ENCODE measurements at regions not wholly inside any gene's neighbourhood (a gene's known extent, or its start where the extent isn't known, plus 50 kb on each side); places are given as distances from the start of the nearest gene placed in this dataset.
A peak's percentile ranks its signal among the peaks of the same experiment; 100 is the strongest.

DNA sequence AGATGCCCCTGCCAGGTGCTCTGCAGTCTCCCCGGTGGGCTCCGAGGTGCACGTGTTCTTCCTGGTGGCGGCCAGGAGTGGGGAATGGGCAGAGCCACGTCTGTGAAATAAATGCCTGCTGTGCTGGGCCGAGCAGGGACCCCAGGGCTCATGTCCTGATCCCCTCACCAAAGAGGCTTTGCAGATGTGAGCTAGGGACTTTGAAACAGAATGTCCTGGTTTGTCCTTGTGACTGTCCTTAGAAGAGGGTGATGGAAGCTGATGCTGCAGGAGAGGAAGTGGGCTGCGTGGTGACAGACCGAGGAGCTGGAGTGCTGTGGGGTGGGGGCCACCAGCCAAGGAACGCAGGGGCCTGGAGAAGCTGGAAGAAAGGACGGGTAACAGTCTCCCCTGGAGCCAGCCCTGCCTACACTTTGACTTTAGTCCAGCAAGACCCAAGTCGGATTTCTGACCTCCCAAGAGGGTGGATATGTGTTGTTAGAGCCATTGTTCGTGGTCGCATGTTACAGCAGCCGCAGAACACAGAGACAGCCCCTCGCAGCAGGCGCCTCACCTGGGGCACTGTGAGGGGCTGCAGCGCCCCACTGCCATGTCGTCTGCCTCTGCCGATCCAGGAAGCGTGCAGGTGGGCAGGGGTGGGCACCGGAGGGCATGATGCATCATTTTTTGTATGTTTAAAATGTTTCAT, 217.9 kb upstream of the CIBAR2 start (continued):
- TF ChIP-seq, protein P1, sequence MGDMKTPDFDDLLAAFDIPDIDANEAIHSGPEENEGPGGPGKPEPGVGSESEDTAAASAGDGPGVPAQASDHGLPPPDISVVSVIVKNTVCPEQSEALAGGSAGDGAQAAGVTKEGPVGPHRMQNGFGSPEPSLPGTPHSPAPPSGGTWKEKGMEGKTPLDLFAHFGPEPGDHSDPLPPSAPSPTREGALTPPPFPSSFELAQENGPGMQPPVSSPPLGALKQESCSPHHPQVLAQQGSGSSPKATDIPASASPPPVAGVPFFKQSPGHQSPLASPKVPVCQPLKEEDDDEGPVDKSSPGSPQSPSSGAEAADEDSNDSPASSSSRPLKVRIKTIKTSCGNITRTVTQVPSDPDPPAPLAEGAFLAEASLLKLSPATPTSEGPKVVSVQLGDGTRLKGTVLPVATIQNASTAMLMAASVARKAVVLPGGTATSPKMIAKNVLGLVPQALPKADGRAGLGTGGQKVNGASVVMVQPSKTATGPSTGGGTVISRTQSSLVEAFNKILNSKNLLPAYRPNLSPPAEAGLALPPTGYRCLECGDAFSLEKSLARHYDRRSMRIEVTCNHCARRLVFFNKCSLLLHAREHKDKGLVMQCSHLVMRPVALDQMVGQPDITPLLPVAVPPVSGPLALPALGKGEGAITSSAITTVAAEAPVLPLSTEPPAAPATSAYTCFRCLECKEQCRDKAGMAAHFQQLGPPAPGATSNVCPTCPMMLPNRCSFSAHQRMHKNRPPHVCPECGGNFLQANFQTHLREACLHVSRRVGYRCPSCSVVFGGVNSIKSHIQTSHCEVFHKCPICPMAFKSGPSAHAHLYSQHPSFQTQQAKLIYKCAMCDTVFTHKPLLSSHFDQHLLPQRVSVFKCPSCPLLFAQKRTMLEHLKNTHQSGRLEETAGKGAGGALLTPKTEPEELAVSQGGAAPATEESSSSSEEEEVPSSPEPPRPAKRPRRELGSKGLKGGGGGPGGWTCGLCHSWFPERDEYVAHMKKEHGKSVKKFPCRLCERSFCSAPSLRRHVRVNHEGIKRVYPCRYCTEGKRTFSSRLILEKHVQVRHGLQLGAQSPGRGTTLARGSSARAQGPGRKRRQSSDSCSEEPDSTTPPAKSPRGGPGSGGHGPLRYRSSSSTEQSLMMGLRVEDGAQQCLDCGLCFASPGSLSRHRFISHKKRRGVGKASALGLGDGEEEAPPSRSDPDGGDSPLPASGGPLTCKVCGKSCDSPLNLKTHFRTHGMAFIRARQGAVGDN (CRISPR knock-in tag; IDR thresholded peaks at IDR 0.05), result peak; percentile 29; the same call in 1 of the 2 replicates
- TF ChIP-seq, protein P2, sequence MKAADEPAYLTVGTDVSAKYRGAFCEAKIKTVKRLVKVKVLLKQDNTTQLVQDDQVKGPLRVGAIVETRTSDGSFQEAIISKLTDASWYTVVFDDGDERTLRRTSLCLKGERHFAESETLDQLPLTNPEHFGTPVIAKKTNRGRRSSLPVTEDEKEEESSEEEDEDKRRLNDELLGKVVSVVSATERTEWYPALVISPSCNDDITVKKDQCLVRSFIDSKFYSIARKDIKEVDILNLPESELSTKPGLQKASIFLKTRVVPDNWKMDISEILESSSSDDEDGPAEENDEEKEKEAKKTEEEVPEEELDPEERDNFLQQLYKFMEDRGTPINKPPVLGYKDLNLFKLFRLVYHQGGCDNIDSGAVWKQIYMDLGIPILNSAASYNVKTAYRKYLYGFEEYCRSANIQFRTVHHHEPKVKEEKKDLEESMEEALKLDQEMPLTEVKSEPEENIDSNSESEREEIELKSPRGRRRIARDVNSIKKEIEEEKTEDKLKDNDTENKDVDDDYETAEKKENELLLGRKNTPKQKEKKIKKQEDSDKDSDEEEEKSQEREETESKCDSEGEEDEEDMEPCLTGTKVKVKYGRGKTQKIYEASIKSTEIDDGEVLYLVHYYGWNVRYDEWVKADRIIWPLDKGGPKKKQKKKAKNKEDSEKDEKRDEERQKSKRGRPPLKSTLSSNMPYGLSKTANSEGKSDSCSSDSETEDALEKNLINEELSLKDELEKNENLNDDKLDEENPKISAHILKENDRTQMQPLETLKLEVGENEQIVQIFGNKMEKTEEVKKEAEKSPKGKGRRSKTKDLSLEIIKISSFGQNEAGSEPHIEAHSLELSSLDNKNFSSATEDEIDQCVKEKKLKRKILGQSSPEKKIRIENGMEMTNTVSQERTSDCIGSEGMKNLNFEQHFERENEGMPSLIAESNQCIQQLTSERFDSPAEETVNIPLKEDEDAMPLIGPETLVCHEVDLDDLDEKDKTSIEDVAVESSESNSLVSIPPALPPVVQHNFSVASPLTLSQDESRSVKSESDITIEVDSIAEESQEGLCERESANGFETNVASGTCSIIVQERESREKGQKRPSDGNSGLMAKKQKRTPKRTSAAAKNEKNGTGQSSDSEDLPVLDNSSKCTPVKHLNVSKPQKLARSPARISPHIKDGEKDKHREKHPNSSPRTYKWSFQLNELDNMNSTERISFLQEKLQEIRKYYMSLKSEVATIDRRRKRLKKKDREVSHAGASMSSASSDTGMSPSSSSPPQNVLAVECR (CRISPR knock-in tag; IDR thresholded peaks at IDR 0.05; ENCODE audit: borderline replicate concordance), result no peak
- TF ChIP-seq ZNF788 (CRISPR knock-in tag; IDR thresholded peaks at IDR 0.05; ENCODE audit: borderline replicate concordance), result 0 out of 2 replicates have a peak, but pooled peaks have one; percentile 26
- TF ChIP-seq ZNF773 (CRISPR knock-in tag; IDR thresholded peaks at IDR 0.05; ENCODE audit: borderline replicate concordance), result no peak
- no peak for TF ChIP-seq ZKSCAN1 (IDR thresholded peaks at IDR 0.05; ENCODE audit: low read length)
